ENCODE measurements at regions not wholly inside any gene's neighbourhood (a gene's known extent, or its start where the extent isn't known, plus 50 kb on each side); places are given as distances from the start of the nearest gene placed in this dataset.

DNA sequence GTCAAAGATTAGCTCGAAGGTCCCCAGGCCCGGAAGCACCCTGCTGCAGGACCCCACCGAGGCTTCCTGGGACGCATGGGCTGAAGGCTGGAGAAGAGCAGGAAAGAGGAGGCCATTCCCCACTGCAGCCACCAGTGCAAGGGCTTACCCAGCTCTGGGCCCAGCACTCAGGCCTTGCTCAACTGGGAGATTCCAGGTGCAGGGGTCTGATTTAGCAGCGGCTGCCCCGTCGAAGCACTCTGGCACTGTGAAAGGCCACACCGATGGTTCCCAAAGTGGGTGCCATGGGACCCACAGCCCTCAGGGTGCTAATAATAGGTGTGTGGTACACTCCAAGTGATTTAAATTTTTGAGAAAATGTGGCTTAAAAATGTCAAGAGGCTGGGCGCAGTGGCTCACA lies 130.9 kb downstream of the OAT start:
- Mint-ChIP-seq H3K4me3 (no peak overlapping the region), H3K27ac (no peak overlapping the region), H3K36me3 (no peaks in the 10 kb centered on the region), H3K27me3 (ENCODE audit: low read depth) (no peaks in the 10 kb centered on the region), H3K4me1 (no peaks in the 10 kb centered on the region), H3K9me3 (no peaks in the 10 kb centered on the region)
- no peak for DNase-seq (ENCODE audit: low spot score in 2 of 2, unreplicated experiment in 2 of 2)
- TF ChIP-seq, protein P1, sequence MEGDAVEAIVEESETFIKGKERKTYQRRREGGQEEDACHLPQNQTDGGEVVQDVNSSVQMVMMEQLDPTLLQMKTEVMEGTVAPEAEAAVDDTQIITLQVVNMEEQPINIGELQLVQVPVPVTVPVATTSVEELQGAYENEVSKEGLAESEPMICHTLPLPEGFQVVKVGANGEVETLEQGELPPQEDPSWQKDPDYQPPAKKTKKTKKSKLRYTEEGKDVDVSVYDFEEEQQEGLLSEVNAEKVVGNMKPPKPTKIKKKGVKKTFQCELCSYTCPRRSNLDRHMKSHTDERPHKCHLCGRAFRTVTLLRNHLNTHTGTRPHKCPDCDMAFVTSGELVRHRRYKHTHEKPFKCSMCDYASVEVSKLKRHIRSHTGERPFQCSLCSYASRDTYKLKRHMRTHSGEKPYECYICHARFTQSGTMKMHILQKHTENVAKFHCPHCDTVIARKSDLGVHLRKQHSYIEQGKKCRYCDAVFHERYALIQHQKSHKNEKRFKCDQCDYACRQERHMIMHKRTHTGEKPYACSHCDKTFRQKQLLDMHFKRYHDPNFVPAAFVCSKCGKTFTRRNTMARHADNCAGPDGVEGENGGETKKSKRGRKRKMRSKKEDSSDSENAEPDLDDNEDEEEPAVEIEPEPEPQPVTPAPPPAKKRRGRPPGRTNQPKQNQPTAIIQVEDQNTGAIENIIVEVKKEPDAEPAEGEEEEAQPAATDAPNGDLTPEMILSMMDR (IDR thresholded peaks at IDR 0.05; ENCODE audit: unreplicated experiment) = no peak

DNA sequence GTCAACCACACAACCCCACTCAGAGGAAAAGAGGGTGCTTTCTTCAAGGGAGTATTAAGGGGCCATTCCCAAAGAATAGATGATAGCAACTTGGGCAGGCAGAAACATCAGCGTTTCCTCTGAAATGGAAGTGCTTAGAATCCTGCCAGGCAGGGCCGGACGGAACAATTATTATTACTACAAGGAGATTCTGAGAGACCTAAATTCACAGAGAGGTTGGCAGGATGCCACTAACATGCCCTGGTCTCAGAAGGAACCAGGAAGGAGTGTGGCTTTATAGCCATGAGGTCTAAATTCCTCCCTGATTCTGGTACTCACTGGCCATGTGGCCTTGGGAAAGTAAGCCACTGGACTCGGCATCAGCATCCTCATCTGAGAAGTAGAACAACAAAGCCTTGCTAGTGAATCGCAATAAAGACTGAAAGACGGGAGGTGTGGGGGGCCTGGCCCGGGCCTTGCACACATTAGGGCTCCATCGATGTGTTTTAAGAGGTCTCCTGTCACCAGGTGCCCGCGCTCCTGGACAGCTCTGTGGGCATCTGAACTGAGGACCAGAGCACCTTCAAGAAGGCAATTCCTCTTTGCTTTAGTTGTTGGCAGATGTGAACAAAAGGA lies 131.5 kb downstream of the OAT start:
- no peaks in the 10 kb centered on the region for H3K27me3 Mint-ChIP-seq (ENCODE audit: low read depth)
- H3K4me3 Mint-ChIP-seq = no peak overlapping the region
- no peak overlapping the region for H3K27ac Mint-ChIP-seq
- H3K4me1 Mint-ChIP-seq = no peaks in the 10 kb centered on the region
- peak in 1 of 2 experiments; percentile 3 for DNase-seq (ENCODE audit: low spot score in 2 of 2, unreplicated experiment in 2 of 2)
- no peaks in the 10 kb centered on the region for H3K9me3 Mint-ChIP-seq
- H3K36me3 Mint-ChIP-seq = no peaks in the 10 kb centered on the region
- TF ChIP-seq, protein P1 (IDR thresholded peaks at IDR 0.05; ENCODE audit: unreplicated experiment) = no peak

DNA sequence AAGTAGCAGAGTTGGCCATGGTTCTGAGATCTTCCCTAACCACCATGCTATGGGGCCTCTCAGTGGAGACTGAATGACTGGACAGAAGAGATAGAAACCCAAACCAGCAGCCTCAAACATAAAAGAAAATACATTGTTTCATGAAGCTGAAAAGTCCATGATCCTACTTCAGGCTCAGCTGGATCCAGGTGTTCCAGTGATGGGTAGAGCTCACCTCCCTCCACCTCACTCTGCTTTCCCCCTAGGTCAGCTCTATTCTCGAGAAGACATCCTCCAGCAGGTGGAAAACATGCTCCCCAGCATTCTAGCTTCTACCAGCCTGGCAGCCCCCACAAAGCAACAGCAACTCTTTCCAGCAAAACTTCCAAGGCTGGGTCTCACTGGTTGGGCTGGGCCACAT lies 132.1 kb downstream of the OAT start:
- Mint-ChIP-seq H3K4me3 (no peak overlapping the region), H3K36me3 (no peaks in the 10 kb centered on the region), H3K27ac (no peak overlapping the region), H3K9me3 (no peaks in the 10 kb centered on the region), H3K27me3 (ENCODE audit: low read depth) (no peaks in the 10 kb centered on the region), H3K4me1 (no peaks in the 10 kb centered on the region)
- DNase-seq (ENCODE audit: low spot score in 2 of 2, unreplicated experiment in 2 of 2) = no peak
- TF ChIP-seq, protein P1 (IDR thresholded peaks at IDR 0.05; ENCODE audit: unreplicated experiment) = no peak

DNA sequence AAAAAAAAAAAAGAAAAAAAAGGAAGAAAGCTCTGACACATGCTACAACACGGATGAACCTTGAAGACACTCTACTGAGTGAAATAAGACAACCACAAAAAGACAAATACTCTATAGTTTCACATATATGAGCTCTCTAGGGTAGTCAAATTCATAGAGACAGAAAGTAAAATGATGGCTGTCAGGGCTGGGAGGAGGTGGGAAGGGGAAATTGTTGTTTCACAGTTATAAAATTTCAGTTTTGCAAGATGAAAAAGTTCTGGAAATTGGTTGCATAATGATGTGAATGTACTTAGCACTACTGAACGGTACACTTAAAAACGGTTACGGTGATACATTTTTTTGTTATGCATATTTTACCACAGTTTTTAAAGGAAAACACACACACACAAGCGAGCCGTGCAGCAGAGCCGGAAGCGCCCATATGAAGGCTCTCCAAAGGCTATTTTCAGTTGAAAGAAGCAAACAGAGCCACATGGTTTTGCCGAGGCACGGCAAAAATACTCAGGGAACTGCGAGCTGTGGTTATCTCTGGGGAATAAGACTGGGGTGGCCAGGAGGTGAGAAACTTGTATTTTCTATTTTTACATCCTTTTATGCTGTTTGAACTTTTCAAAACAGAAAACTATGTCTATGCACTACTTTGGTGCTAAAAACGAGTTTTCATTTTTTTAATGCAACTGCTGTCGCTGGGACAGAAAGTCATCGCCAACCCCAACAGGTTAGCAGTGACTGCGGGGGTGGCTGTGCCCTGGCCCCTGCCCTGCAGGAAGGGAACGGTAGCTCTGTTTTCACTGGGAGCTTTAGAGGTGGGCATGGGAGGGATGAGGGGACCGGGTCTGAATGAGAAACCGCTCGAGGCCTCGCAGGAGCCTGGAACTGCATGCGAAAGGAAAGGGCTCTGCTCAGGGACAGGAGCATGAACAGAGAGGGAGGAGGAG lies 132.9 kb downstream of the OAT start:
- TF ChIP-seq, protein P1 (IDR thresholded peaks at IDR 0.05; ENCODE audit: unreplicated experiment) = no peak
- Mint-ChIP-seq H3K27me3 (ENCODE audit: low read depth) (no peaks in the 10 kb centered on the region), H3K27ac (no peak overlapping the region)

DNA sequence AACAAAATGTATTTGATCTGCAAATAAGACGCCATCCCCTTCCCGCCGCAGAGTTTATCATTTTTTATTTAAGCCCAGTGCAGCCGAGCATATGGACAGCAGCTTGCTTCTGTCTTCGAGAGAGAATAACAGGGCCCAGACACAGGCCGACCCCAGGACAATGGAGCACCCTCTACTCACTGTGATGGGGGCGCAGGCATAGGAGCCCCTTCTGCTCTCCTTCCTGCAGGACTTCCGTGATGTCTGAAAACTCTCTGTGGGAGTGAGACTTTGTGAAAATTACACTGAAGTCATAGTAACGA lies 134.8 kb downstream of the OAT start:
- Mint-ChIP-seq H3K27ac (no peak overlapping the region), H3K36me3 (no peaks in the 10 kb centered on the region), H3K27me3 (ENCODE audit: low read depth) (no peaks in the 10 kb centered on the region), H3K4me3 (no peak overlapping the region), H3K9me3 (peaks cover 4% of the 10 kb centered on the region), H3K4me1 (no peaks in the 10 kb centered on the region)
- DNase-seq (ENCODE audit: low spot score in 2 of 2, unreplicated experiment in 2 of 2) = no peak
- TF ChIP-seq, protein P1 (IDR thresholded peaks at IDR 0.05; ENCODE audit: unreplicated experiment) = no peak

More for the DNA sequence above, 132.9 kb downstream of the OAT start:
- no peak overlapping the region for H3K4me3 Mint-ChIP-seq
- no peaks in the 10 kb centered on the region for H3K4me1 Mint-ChIP-seq
- no peak for DNase-seq (ENCODE audit: low spot score in 2 of 2, unreplicated experiment in 2 of 2)
- H3K36me3 Mint-ChIP-seq = no peaks in the 10 kb centered on the region
- H3K9me3 Mint-ChIP-seq = no peaks in the 10 kb centered on the region

Data from mesothelial cell of epicardium (in vitro differentiated cells).